HG03135 (cell line): ENCODE measurements at regions not wholly inside any gene's neighbourhood (a gene's known extent, or its start where the extent isn't known, plus 50 kb on each side); places are given as distances from the start of the nearest gene placed in this dataset.
"Not testable (repeated sequence)": the region's sequence is repeated elsewhere in the genome, so short reads cannot be mapped to it uniquely, and the experiment has no call there.

Source experiments
- ATAC-seq: cut with Tn5 transposase; IDR thresholded peaks from one replicate; pipeline ENCODE4 v1.9.1; 2021; ENCODE audit warnings: mild to moderate bottlenecking, moderate library complexity; ENCODE audit not compliant: unreplicated experiment

DNA sequence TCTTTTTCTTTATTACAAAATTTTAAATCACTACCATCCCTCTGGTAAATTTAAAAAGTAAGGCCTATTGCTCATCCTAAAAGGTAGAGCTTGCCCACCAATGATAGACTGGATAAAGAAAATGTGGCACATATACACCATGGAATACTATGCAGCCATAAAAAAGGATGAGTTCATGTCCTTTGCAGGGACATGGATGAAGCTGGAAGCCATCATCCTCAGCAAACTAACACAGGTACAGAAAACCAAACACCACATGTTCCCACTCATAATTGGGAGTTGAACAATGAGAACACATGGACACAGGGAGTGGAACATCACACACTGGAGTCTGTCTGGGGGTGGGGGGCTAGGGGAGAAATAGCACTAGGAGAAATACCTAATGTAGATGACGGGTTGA, 155.2 kb upstream of the NOCT start:
- not testable (repeated sequence) for ATAC-seq

DNA sequence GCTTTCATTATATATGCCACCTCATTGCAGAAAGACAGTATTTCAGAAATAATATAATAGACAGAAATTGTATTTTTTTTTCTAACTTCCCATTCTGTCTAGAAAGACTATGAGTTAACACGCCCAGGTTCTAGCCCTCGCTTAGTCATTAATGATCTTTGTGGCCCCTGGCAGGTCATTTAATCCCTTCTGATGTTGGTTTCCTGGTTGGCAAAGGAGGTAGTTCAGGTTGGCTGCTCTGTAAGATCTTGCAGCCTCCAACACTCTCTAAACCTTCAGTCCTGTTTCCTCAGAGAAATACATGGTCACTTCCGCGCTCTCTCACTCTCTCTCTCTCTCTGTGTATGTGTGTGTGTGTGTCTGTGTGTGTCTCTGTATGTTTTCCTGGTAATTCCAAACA, 156.3 kb upstream of the NOCT start:
- no peak for ATAC-seq

DNA sequence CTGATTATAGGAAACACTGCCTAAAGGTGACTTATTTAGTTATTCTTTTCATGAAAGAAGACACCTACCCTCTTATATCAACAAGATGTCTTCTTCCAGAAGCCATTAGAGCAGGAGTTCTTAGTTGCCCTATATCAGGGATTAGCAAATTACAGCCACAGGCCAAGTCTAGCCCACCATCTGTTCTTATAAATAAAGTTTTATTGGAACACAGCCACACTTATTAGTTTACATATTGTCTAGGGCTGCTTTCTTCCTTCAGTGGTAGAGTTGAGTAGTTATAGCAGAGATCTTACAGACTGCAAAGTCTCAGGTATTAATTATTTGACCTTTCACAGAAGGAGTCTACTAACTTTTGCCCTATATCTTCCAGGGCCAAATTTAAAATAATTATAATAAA, 157.2 kb upstream of the NOCT start:
- no peak for ATAC-seq

DNA sequence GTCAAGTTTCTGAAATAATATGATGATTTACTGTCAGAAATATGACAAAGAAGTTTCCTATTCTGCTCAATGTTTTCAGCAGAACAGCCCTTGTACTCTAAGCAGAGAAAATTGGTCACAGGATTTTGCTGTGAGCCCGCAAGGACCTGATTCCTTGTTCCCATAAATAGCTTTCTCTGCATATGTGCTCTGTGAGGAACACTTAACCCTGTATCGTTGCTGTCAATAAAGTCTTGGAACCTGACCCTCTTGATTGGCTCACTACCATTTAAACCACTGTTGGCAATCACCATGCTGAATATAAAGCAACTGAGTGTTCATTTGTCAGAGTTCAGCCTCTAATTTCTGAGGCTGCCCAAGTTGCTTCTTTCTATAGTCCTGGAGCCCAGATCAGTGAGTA, 158.2 kb upstream of the NOCT start:
- ATAC-seq = no peak

DNA sequence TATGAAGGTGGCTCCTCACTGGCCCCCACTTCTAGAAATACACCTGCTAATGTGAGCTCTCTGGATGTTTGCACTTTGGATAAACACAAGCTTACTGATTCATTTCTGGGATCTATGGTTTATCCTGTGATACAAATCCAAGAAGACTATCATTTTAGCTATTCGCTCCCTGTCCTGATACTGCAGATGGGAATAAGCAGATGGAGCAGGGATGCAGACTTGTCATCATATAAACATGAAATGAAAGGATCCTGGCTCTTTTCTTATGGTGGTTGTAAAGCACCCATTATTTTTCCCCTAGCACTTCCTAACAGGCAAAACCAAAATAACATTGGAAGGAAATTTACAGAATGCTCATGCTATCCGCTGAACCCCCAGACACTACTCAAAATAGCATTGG, 162.9 kb upstream of the NOCT start:
- ATAC-seq = no peak

DNA sequence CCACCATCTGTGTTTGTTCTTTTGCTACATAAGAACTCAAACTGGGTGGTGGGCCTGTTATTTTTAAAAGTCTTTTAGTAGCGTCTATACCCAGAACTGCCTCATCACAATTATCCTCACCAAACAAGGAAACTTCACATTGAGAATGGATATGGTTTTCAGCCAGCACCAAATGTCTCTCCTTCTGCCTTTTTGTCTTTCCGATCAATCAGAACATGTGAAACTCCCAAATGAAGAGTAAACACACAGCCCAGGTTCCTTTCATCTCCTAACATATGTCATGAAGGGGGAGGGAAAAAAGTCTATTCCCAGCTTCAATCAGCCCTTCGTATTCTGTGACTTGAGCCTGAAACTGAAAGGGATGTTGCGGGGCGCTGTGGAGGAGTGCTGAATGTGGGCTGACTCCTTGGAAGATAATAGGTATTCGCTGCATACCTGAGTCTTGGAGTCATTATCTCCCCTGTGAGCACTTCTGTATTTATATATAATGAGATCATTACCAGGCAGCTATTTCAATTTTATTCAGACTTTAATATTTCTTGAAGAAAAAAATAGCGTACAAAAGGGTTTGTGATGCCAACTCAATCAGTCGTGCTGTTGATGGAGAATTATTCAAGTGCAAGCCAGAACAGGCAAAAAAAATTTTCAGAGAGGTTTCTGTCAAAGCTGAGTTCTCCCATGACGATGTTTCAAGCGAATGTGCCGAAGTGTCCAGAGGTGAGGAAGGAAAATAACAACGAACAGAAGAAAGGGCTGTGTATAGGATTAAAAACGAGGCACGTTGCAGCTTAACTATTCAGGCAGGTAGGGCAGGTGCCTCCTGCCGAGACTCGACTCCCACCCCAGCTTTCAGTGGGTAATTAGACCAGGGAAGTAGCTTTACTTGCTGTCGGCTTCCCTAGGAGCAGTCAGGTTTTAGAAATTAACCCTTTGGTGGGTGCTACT, 163.9 kb upstream of the NOCT start:
- ATAC-seq = no peak

DNA sequence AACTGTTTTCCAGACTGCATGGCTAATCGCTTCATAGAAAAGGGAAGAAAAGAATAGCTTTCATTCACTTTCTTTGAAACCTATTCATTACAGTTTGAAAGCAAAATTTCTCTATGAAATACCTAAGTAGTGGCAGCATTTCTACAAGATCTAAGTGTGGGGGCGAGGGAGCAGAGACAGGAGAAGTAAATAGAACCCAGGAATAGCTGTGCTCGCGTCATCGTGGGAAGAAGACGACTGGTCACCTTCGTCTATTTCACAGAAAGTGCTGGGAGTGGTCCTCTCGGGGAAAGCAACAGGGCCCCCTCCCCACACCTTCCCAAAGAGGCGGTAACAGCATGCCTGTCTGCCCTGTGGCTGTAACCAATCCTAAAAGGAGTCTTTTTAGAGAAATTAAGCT, 169.9 kb upstream of the NOCT start:
- ATAC-seq = no peak

DNA sequence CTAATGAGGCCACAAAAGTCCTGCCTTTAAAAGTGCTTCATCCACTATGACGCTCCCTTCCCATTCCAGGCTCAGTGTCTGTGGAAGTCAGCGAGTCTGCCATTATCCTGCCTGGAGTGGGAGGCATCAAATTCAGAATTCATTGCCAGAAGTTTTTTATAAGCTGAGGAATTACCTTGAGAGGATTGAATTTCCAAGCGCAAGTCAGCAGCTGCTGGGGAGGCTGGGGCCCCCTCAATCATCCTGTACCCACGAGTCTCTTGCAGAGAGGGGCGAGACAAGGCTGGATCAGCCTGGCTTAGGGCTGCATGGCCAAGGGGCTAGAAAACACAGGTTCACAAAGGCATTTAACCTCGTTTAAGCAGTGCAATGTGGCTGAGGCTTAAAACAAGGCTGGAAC, 170.5 kb upstream of the NOCT start:
- ATAC-seq = no peak

DNA sequence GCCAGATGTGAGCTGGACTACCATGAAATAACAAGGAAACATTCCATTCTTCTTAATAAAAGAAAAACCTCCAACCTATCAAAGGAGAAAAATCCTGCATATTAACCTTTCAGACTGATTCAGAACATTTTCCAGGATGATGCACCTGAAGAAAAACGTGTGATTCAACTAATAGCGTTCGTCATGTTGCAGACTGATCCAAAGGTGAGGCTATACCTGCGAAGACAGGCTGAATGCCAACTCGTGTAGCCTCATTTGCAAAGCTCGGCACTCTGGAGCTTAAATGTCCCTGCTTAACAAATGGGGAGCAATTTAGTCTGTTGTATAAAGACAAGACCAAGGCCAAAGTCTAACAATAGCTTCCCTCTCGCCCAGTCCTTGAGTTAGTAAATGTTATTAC, 172.0 kb upstream of the NOCT start:
- no peak for ATAC-seq

DNA sequence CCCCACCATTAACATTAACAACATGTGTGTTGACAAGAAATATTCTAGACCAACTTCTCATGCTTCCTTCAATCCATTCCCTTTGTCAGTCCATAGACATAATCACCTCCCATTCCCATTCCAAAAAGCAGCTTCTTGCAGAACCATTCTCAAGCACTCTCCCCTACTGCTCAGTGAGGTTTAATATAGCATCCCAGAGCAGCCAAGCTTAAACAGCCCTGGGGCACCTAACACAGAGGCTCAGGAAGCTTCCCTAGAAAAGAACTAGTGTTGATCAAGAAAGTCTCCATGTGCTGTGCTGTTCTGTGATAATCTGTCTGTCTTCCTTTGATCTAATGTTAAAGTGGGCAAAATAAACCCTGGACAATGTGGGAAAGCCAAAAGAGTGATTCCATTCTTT, 174.2 kb upstream of the NOCT start:
- no peak for ATAC-seq

DNA sequence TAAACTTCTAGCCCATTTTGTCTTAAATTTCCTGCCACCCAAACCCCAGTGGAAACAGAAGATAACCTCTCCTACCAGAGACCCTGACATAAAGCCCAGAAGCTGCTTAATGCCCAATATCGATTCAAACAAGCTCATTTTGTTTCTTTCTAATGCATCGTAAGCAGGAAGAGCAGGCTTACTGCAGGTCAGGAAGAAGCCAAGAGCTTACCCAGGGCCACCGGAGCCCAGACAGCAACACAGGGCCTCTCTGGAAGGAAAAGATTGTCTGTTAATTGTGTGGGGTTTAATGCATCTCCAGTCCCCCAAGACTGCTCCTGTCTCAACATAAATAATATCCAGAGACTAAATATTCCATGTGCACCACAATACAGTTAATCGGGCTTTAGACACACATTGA, 177.3 kb upstream of the NOCT start:
- no peak for ATAC-seq

DNA sequence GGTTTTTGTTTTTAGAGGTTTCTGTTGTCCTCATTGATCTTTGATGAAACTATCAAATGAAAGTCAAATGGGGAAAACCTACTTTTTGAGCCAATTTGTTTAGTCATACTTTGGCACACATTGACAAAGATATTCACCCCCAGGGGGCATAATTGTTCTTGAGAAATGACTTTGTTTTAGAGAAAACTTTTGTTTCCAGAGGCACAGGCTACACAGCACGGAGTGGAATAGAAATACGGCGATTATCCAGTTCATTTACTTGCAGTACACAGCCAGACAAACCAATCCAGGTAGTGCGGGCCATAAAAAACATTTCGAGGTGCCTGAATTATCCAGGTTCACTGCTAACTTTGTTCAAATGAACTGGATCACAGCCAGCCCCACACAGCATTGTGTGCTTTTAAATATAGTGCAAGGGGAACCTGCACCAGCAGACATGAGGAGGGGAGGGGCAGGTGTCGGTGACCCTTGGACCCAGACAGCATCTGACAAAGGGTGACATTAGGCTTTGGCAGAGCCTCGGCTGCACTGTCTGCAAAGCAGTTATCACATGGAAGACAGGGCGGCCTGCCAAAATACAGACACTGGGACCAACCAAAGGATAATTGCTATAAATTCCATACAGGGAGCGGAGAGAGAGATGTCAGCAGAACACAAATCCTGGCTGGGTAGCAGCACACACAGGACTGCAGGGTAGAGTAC, 179.6 kb upstream of the NOCT start:
- ATAC-seq = no peak

DNA sequence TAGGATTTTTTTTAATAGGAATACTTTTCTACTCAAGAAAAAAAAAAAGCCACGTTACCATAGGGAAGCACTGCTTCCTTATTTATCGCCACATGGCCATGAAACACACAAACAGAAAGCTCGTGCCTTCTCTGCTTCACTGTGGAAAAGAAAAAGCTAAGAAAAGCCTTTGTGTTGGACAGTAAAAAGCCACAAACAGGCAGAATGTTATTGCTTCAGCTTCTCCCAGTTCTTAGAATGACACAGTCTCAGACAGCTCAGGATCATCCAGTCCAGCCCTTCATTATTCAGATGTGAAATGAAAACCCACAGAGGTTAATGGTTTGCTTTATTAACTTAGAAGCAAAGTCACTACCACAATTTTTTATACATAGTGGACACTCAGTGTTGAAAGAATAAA, 181.6 kb upstream of the NOCT start:
- ATAC-seq = peak; percentile 60

DNA sequence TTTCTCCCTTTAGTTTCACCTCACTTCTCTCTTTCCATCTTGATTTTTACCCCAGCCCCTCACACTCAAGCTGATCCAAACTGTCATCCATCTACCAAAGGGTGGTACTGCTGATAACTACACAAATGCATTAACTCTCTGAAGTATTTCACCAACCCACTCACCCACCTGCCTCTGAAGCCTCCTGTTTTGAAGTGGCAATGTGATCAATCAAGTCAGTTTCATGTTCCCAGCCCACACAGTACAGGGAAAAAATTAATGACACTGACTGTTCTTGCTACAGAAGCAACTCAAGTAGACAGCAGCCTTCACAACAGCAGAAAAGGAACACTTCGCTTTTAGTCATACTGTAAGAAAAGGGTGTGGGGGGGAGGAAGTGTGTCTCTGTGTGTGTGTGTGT, 183.0 kb upstream of the NOCT start:
- ATAC-seq = no peak

DNA sequence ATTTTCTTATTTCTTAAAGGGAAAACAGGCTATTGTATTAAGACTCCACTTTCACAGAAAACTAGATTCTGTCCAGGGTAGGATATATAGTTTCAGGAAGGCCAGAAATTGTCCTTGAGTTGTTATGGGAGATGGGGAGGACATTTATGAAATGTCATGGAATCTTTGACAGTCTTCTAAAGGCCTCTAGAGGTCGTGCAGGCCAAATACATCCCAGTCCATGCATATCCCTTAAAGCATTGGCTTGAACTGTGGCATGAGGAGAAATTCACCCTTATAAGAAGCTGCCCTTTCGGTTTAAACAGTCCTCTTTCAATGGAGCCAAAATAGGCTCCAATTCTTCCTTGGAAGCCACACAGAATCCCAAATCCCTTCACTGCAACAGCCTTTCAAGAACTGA, 183.6 kb upstream of the NOCT start:
- ATAC-seq = no peak

DNA sequence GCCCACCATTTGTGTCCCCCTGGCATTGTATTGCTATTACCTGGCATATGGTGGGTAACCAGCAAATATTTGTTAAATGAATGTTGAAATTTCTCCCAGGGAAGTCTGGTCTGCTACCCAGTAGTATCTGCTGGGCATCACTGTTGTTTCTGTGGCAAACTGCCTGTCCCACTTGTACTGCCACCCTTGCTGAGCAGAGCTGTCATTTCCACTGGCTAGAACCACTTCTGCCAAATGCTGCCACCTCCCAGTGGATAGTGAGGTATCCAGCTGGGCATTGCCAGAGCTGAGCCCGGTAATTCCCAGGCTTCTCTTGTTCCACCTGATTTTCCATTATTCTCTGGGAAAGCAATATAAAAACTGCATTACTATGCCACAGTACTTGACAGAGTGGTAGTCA, 186.7 kb upstream of the NOCT start:
- no peak for ATAC-seq

DNA sequence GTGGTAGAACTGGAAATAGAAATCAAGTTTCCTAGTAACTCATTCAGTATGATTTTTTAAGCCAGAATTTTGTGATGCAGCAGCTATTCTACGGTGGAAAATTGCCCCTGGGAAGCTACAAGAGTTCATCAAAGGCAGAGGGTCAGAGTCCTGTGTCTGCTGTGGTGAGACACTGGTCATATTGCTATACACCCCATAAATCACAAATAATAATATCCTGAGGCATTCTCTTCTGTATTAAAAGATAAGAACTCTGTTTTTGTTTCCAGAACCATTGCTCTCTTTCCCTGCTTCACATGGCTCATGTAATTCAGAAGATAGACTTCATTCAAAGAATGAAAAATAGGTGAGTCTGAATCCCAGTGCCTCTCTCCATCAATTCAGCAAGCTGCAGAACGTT, 188.8 kb upstream of the NOCT start:
- ATAC-seq = no peak

DNA sequence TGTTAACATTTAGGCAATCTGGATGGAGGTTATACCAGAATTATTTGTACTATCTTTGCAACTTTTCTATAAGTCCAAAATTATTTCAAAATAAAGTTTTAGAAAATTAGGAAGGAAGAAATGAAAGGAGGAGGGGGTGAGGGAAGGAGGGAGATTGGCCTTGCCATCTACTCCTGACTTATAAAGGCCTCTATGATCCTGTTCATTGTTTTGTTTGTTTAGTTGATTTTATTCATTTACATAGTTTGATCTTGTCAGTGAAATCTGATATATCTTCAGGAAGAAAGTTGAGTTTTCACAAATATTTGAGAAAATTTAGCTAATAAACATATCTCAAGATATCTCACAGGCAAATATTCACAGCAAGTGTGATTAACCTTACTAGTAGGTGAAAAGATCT, 189.3 kb upstream of the NOCT start:
- no peak for ATAC-seq

DNA sequence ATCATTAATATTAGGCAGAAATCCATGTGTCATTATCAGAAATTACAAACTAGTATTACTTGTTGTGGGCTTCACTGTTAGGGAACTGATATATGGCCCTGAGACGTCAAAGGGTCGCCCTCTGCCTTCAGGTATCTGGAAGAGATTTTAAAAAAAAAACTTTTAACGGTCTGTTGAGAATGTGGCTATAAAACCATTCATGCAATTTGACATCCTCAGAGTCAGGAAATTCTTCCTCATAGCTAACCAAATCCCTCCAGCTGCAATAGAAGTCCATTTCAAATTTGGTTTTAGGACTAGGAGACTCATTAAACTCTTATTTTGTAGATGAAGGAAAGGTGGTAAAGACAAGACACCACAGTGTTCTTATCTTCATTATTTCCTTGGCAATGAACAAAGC, 194.2 kb upstream of the NOCT start:
- ATAC-seq = no peak

DNA sequence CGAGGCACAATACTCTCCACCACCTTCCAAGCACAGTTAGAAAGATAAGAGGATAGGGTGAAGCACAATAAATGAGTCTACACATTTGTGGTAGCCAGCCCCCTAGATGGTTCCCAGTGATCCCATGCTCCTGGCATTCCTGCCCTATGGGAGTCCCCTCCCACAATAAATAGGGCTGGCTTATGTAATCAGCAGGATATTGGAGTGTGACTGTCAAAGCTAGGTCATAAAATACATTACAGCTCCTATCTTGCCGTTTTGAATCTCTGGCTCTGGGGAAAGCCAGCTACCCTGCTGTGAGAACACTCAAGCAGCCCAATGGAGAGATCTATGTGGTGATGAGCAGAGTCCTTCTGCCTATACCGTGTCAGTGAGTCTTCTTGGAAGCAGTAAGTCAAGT, 198.7 kb upstream of the NOCT start:
- no peak for ATAC-seq

DNA sequence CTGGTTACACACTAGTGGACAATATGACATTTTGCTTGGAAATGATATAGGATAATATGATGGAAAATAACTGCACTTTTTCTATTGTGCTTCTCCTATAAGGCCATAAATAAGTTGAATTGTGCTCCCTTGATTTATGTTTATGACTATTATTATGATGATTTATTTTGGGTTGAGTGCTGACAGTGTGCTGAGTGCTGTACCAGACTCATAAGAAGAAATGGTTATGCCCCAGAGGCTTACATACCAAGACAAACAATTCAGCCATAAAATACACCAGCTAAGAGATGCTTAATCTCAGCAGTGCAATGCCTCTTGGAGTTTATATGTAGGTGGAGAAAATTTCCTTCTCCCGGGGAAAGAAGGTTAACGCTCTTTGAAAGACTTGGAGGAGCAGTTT, 199.8 kb upstream of the NOCT start:
- ATAC-seq = no peak

DNA sequence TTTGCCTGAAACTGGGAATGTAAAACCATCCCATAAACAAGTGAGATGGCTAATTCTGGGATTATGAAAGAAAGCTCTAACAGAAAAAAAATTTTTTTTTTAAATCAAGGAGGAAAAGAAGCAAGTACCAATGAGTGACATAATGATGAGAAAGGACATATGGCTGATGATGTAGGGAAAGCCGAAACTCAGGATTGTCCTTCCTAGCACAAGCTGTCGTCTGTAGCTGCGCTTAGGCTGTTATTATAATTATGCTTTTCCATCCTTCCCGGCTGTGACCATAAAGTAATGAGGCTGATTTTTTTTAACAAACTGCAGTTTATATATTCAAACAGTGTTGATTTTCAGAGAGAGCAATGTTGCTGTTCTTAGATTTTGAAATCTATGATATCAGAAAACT, 209.8 kb upstream of the NOCT start:
- ATAC-seq = no peak
